Lower leg skin (tissue), 4 donors: ENCODE measurements at regions not wholly inside any gene's neighbourhood (a gene's known extent, or its start where the extent isn't known, plus 50 kb on each side); places are given as distances from the start of the nearest gene placed in this dataset.

Source experiments
- DNase-seq, 2 donors: peaks; one replicate each; pipeline ENCODE4 v3.0.0-alpha.2; 2019; ENCODE audit warnings: low spot score in 2 of 2
- H3K4me3 ChIP-seq: fragments of 200-600 bp; sonication (generic); 2 replicates; pipeline ENCODE4 v1.5.1; 2017; ENCODE audit warnings: mild to moderate bottlenecking, low read depth; ENCODE audit not compliant: poor library complexity, severe bottlenecking
- POLR2A ChIP-seq, 2 donors: fragments of 450-650 bp; IDR thresholded peaks; one replicate each; pipeline ENCODE4 v1.6.1; 2016 to 2017; ENCODE audit warnings: antibody characterized with exemption in 2 of 2, mild to moderate bottlenecking in 1 of 2, moderate library complexity in 1 of 2
- WGBS, 2 donors: methylation state at CpG; one replicate each; pipeline ENCODE4 v1.1.5; 2018; 5-methylcytosine and 5-hydroxymethylcytosine counted together
- intact Hi-C: fragments of 100-400 bp; cut with DNase I; formaldehyde crosslinking; loops from one replicate; pipeline ENCODE4 v1.15.0; 2023; ENCODE audit warnings: low total_unique reads
- TF ChIP-seq, protein P1 (sequence below), 3 donors: fragments of 450-650 bp; IDR thresholded peaks; one replicate each; pipeline ENCODE4 v1.5.1; 2016; ENCODE audit warnings: antibody characterized with exemption in 3 of 3, mild to moderate bottlenecking in 3 of 3, moderate library complexity in 2 of 3

DNA sequence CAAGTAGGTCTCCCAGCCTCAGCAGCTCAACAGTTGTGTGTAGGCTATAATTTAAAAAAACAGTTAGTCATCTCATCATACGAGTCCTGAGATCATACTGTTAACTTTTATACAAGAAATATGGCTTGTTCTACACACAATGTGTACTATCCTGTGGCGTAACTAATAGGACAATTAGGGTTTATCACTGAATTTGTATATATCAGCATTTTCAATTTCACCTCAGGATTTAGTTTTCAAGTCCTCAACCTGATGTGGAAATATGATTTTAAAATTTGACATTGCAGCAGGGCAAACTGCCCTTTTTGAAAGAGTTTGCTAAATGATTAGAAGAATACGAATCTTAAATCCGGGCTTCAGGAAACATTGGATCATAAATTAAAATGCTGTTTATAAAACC lies 237.2 kb upstream of the CTBP2 start:
- 71% methylated on average over 4 of the region's 4 CpGs for WGBS, 2 donors
- TF ChIP-seq, protein P1, sequence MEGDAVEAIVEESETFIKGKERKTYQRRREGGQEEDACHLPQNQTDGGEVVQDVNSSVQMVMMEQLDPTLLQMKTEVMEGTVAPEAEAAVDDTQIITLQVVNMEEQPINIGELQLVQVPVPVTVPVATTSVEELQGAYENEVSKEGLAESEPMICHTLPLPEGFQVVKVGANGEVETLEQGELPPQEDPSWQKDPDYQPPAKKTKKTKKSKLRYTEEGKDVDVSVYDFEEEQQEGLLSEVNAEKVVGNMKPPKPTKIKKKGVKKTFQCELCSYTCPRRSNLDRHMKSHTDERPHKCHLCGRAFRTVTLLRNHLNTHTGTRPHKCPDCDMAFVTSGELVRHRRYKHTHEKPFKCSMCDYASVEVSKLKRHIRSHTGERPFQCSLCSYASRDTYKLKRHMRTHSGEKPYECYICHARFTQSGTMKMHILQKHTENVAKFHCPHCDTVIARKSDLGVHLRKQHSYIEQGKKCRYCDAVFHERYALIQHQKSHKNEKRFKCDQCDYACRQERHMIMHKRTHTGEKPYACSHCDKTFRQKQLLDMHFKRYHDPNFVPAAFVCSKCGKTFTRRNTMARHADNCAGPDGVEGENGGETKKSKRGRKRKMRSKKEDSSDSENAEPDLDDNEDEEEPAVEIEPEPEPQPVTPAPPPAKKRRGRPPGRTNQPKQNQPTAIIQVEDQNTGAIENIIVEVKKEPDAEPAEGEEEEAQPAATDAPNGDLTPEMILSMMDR (IDR thresholded peaks at IDR 0.05) = no peak
- no peak for TF ChIP-seq POLR2A (IDR thresholded peaks at IDR 0.05)
- DNase-seq = no peak
- H3K4me3 ChIP-seq = no peak overlapping the region
- intact Hi-C loops = no loop called here

DNA sequence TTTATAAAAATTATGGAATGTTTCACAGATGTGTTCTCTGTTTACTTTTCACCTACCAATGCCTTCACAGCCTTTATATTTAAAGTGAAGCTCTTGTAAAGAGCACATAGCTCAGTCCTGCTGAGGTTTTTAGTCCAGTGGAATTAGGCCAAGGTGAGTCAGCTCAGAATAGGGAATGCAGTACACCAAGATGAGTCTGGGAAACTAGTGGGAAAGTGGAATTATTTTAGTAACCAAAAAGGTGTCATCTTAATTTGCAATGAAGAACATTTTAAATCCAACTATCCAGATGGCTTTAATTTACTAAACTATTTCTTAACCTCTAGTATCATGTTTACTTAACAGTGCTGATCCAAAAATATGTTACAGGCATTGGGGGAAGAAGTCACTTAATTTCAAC lies 236.3 kb upstream of the CTBP2 start:
- intact Hi-C loops = no loop called here

DNA sequence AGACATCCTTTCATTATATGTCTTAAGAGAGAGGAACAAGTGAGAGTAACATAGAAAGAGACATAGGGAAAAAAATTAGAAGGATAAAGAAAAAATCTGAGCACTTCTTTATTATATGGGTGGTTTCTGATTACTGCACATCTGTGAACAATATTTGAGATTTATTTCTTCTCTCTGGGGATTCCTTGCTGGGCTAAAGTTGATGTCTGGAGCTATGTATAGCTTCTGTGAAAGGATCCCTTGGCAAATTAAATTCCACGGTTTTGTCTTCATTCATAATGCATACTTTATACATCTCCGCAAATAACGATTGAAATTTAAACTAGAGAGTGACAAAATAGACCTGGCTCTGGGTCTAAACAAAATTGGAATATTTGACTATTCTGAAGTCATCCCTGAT lies 232.2 kb upstream of the CTBP2 start:
- WGBS, 2 donors = 66 to 71% methylated on average over 3 of the region's 3 CpGs
- DNase-seq = no peak
- intact Hi-C loops = no loop called here
- TF ChIP-seq, protein P1 (IDR thresholded peaks at IDR 0.05) = no peak
- TF ChIP-seq POLR2A (IDR thresholded peaks at IDR 0.05) = no peak
- H3K4me3 ChIP-seq = no peak overlapping the region

More for the DNA sequence above, 236.3 kb upstream of the CTBP2 start:
- TF ChIP-seq, protein P1 (IDR thresholded peaks at IDR 0.05) = no peak
- no peak for TF ChIP-seq POLR2A (IDR thresholded peaks at IDR 0.05)
- no peak overlapping the region for H3K4me3 ChIP-seq
- no peak for DNase-seq

DNA sequence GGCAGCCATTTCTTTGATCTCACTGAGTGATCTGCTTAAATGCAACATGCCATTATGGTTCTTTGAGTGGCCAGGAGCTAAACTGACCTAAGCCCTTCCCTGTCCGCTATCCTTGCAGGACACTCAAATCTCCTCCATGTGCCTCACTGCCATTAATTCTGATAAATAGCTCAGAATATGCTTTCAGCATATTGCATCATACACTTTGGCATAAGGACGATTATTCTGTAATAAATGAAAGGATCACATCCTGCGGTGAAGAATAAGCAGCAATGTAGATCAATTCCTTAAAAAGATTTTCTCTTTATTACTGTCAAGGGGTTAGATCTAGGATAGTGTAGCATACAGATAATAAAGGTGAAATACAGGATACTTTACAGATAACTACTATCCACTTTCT lies 231.8 kb upstream of the CTBP2 start:
- no peak for DNase-seq
- intact Hi-C loops = no loop called here
- WGBS, 2 donors = 52 to 64% methylated on average over 3 of the region's 3 CpGs
- no peak for TF ChIP-seq POLR2A (IDR thresholded peaks at IDR 0.05)
- TF ChIP-seq, protein P1 (IDR thresholded peaks at IDR 0.05) = no peak
- H3K4me3 ChIP-seq = no peak overlapping the region

DNA sequence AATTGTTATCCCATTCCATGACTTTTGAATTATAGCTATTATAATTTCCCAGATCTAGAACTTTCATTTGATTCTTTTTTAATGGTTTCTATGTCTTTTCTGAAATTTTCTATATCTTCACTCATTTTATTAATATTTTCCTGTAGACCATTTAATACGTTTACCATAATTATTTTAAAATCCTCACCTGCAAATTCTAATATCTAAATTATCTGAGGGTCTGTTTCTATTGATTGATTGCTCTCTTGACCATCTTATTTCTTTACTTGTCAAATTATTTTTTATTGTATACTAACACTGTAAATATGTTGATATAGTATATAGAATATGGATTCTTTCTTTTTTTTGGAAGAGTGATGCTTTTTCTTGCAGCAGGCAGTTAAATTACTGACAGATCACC lies 229.3 kb upstream of the CTBP2 start:
- 73 to 84% methylated on average over 1 of the region's 1 CpG for whole genome bisulfite sequencing, 2 donors
- no peak overlapping the region for H3K4me3 ChIP-seq
- no peak for DNase-seq
- intact Hi-C loops = no loop called here
- TF ChIP-seq POLR2A (IDR thresholded peaks at IDR 0.05) = no peak
- TF ChIP-seq, protein P1 (IDR thresholded peaks at IDR 0.05) = no peak

DNA sequence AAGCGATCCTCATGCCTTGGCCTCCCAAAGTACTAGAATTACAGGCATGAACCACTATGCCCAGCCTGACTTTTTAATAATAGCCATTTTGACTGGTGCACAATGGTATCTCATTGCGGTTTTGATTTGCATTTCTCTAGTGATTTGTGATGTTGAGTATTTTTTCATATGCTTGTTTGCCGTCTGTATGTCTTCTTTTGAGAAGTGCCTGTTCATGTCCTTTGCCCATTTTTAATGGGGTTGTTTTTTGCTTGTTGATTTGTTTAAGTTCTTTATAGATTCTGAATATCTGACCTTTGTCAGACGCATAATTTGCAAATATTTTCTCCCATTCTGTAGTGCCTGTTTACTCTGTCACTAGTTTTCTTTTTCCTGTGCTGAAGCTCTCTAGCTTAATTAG lies 219.2 kb upstream of the CTBP2 start:
- 57 to 70% methylated on average over 4 of the region's 4 CpGs for WGBS, 2 donors

More for the DNA sequence above, 219.2 kb upstream of the CTBP2 start:
- no peak for DNase-seq
- no peak overlapping the region for H3K4me3 ChIP-seq
- intact Hi-C loops = no loop called here
- TF ChIP-seq, protein P1 (IDR thresholded peaks at IDR 0.05) = no peak
- no peak for TF ChIP-seq POLR2A (IDR thresholded peaks at IDR 0.05)
